Left lobe of liver (tissue), 2 donors: ENCODE measurements at regions not wholly inside any gene's neighbourhood (a gene's known extent, or its start where the extent isn't known, plus 50 kb on each side); places are given as distances from the start of the nearest gene placed in this dataset.
"Not testable (repeated sequence)": the region's sequence is repeated elsewhere in the genome, so short reads cannot be mapped to it uniquely, and the experiment has no call there.

Experiments used
- ATAC-seq: fragments of 200-7000 bp; cut with Tn5 transposase; one replicate; pipeline ENCODE4 v1.9.1; 2020; ENCODE audit warnings: mild to moderate bottlenecking, moderate library complexity
- DNase-seq: peaks from one replicate; pipeline ENCODE4 v3.0.0-alpha.2; 2020; ENCODE audit warnings: low spot score
- donor health status: DM: no; HTN: no; CAD: no; lungs with moderate emphysema.
- donor health status: DM: no; HTN: yes; CAD: no.

GRCh38 chr4:9505341-9505740 lies 61.1 kb downstream of the DEFB131A start:
- not testable (repeated sequence) for DNase-seq, ATAC-seq

- DNase-seq, ATAC-seq: not testable (repeated sequence)
Observed at GRCh38 chr4:9506672-9507071, 62.5 kb downstream of the DEFB131A start.

GRCh38 chr4:9512941-9513340 lies 68.7 kb downstream of the DEFB131A start:
- not testable (repeated sequence) for ATAC-seq

GRCh38 chr4:9519631-9520030 lies 75.4 kb downstream of the DEFB131A start:
- not testable (repeated sequence) for ATAC-seq, DNase-seq

More at GRCh38 chr4:9512941-9513340, 68.7 kb downstream of the DEFB131A start:
- DNase-seq, result not testable (repeated sequence)

GRCh38 chr4:9522903-9523302 lies 78.7 kb downstream of the DEFB131A start:
- DNase-seq, ATAC-seq: not testable (repeated sequence)

- DNase-seq, ATAC-seq: not testable (repeated sequence)
Observed at GRCh38 chr4:9524406-9524805, 80.2 kb downstream of the DEFB131A start.

- DNase-seq (peak; percentile 64), ATAC-seq (peak; percentile 76)
Observed at GRCh38 chr4:9532134-9532862, 88.1 kb downstream of the DEFB131A start.

GRCh38 chr4:9532863-9533192 lies 88.6 kb downstream of the DEFB131A start:
- not testable (repeated sequence) for ATAC-seq, DNase-seq

- DNase-seq, ATAC-seq: not testable (repeated sequence)
Observed at GRCh38 chr4:9537101-9537500, 92.9 kb downstream of the DEFB131A start.

- not testable (repeated sequence) for ATAC-seq, DNase-seq
Observed at GRCh38 chr4:9539939-9540520, 95.8 kb downstream of the DEFB131A start.

GRCh38 chr4:9541388-9541915 lies 97.2 kb downstream of the DEFB131A start:
- not testable (repeated sequence) for ATAC-seq, DNase-seq

- not testable (repeated sequence) for ATAC-seq, DNase-seq
Observed at GRCh38 chr4:9544851-9545250, 100.6 kb downstream of the DEFB131A start.

- not testable (repeated sequence) for DNase-seq
Observed at GRCh38 chr4:9547470-9547869, 103.3 kb downstream of the DEFB131A start.

GRCh38 chr4:9556076-9556475 lies 111.9 kb downstream of the DEFB131A start:
- ATAC-seq, DNase-seq: not testable (repeated sequence)

More at GRCh38 chr4:9547470-9547869, 103.3 kb downstream of the DEFB131A start:
- ATAC-seq, result not testable (repeated sequence)

- ATAC-seq, DNase-seq: not testable (repeated sequence)
Observed at GRCh38 chr4:9577869-9578268, 133.7 kb downstream of the DEFB131A start.

GRCh38 chr4:9582880-9583279 lies 138.7 kb downstream of the DEFB131A start:
- DNase-seq, ATAC-seq: not testable (repeated sequence)

GRCh38 chr4:9592010-9592409 lies 147.8 kb downstream of the DEFB131A start:
- ATAC-seq (no peak), DNase-seq (no peak)

- no peak for ATAC-seq
- DNase-seq, result no peak
Observed at GRCh38 chr4:9594948-9595347, 150.7 kb downstream of the DEFB131A start.

- not testable (repeated sequence) for ATAC-seq, DNase-seq
Observed at GRCh38 chr4:9595531-9595930, 151.3 kb downstream of the DEFB131A start.

GRCh38 chr4:9599266-9599665 lies 155.1 kb downstream of the DEFB131A start:
- DNase-seq, result no peak
- no peak for ATAC-seq

- ATAC-seq (no peak), DNase-seq (no peak)
Observed at GRCh38 chr4:9600246-9600645, 156.0 kb downstream of the DEFB131A start.
